A549 (cell line): ENCODE measurements at regions not wholly inside any gene's neighbourhood (a gene's known extent, or its start where the extent isn't known, plus 50 kb on each side); places are given as distances from the start of the nearest gene placed in this dataset.

Experiments used
- ATAC-seq, 2 experiments: fragments of 200-7000 bp in 1 of 2; fragments of >200 bp in 1 of 2; cut with Nextera tagmentation in 1 of 2; cut with Tn5 transposase in 1 of 2; 3 replicates each; pipeline versions ENCODE4 v1.8.0 to v1.9.1; 2018 to 2020; ENCODE audit warnings: mild to moderate bottlenecking in 1 of 2, moderate library complexity in 1 of 2
- CTCF ChIA-PET: fragments of 300-600 bp; sonication (Branson Sonifier 250); formaldehyde crosslinking; extraction: SDS; loops from one replicate; lab custom pipeline; 2021; ENCODE audit warnings: antibody characterized with exemption, inconsistent platforms; lab: Yijun Ruan, JAX
- POLR2A ChIA-PET: fragments of 350-600 bp; formaldehyde crosslinking; extraction: SDS; loops from one replicate; lab custom pipeline; 2021; ENCODE audit warnings: antibody characterized with exemption, inconsistent platforms; lab: Yijun Ruan, JAX
- DNase-seq, 2 experiments: peaks; one replicate each; pipeline versions ENCODE4 v3.0.0 to v3.0.0-alpha.2; 2011 to 2016; ENCODE audit warnings: low read depth in 1 of 2, low spot score in 1 of 2
- FAIRE-seq: peaks from 2 replicates; lab custom pipeline; 2011; peaks lifted over from hg19 to GRCh38; lab: Jason Lieb, UNC
- H3K27ac ChIP-seq, 2 experiments: fragments of >200 bp; sonication (Bioruptor Twin); formaldehyde crosslinking; 3 replicates each; pipeline ENCODE4 v1.5.1; 2016 to 2017
- H3K4me1 ChIP-seq: fragments of >200 bp; sonication (Bioruptor Twin); formaldehyde crosslinking; 3 replicates; pipeline ENCODE4 v1.6.1; 2016
- H3K4me2 ChIP-seq: fragments of >200 bp; sonication (Bioruptor Twin); formaldehyde crosslinking; 3 replicates; pipeline ENCODE4 v1.6.1; 2016
- H3K4me3 ChIP-seq: fragments of >200 bp; sonication (Bioruptor Twin); formaldehyde crosslinking; 3 replicates; pipeline ENCODE4 v1.5.1; 2016
- H3K9me3 ChIP-seq: fragments of >200 bp; sonication (Bioruptor Twin); formaldehyde crosslinking; 3 replicates; pipeline ENCODE4 v1.6.1; 2016
- BHLHE40 ChIP-seq: IDR thresholded peaks from 2 replicates; pipeline ENCODE4 v1.6.1; 2012; ENCODE audit warnings: low read depth, low read length, inconsistent platforms
- CBX8 ChIP-seq: fragments of 200-600 bp; sonication (generic); IDR thresholded peaks from 2 replicates; pipeline ENCODE4 v1.6.1; 2016
- CEBPB ChIP-seq, 2 experiments: fragments of >200 bp in 1 of 2; sonication (Bioruptor Twin) in 1 of 2; formaldehyde crosslinking in 1 of 2; IDR thresholded peaks; 2 replicates each; pipeline ENCODE4 v1.6.1; 2012 to 2016
- CHD4 ChIP-seq: fragments of 200-600 bp; sonication (generic); IDR thresholded peaks from 2 replicates; pipeline ENCODE4 v1.6.1; 2016; ENCODE audit warnings: antibody characterized with exemption, mild to moderate bottlenecking, borderline replicate concordance
- E2F6 ChIP-seq: IDR thresholded peaks from 2 replicates; pipeline ENCODE4 v1.6.1; 2012; ENCODE audit warnings: low read depth, borderline replicate concordance
- ESRRA ChIP-seq: fragments of 150-350 bp; IDR thresholded peaks from 2 replicates; pipeline ENCODE4 v1.6.1; 2014; ENCODE audit warnings: mild to moderate bottlenecking, low read length, borderline replicate concordance
- FOSB ChIP-seq: fragments of 250-450 bp; sonication (Bioruptor Pico); IDR thresholded peaks from 2 replicates; pipeline ENCODE4 v1.5.0; 2020; ENCODE audit warnings: mild to moderate bottlenecking, moderate library complexity
- GATA3 ChIP-seq: IDR thresholded peaks from 2 replicates; pipeline ENCODE4 v1.6.1; 2012; ENCODE audit warnings: borderline replicate concordance
- HDAC2 ChIP-seq: fragments of 200-600 bp; sonication (generic); IDR thresholded peaks from 2 replicates; pipeline ENCODE4 v1.6.1; 2016
- HOXB13 ChIP-seq: fragments of 250-450 bp; sonication (Bioruptor Pico); IDR thresholded peaks from 2 replicates; pipeline ENCODE4 v1.5.0; 2020; ENCODE audit warnings: low read depth, mild to moderate bottlenecking, moderate library complexity
- HOXB5 ChIP-seq: fragments of 250-450 bp; sonication (Bioruptor Pico); IDR thresholded peaks from 2 replicates; pipeline ENCODE4 v1.5.0; 2020; ENCODE audit warnings: mild to moderate bottlenecking, moderate library complexity
- KDM1A ChIP-seq: fragments of 200-600 bp; sonication (generic); IDR thresholded peaks from 2 replicates; pipeline ENCODE4 v1.6.1; 2016; ENCODE audit warnings: low read depth, mild to moderate bottlenecking
- KDM5A ChIP-seq: fragments of 200-600 bp; sonication (generic); IDR thresholded peaks from 2 replicates; pipeline ENCODE4 v1.6.1; 2016; ENCODE audit warnings: antibody characterized with exemption, mild to moderate bottlenecking
- MAX ChIP-seq: IDR thresholded peaks from 2 replicates; pipeline ENCODE4 v1.6.1; 2012
- MAZ ChIP-seq: fragments of 150-350 bp; IDR thresholded peaks from 2 replicates; pipeline ENCODE4 v1.6.1; 2014; ENCODE audit warnings: antibody characterized with exemption, low read depth, low read length, borderline replicate concordance
- MYC ChIP-seq: IDR thresholded peaks from 2 replicates; pipeline ENCODE4 v1.6.1; 2012; ENCODE audit warnings: mild to moderate bottlenecking, inconsistent platforms, low read length, improper control_type of control experiment, borderline replicate concordance
- NFE2L2 ChIP-seq: fragments of 150-350 bp; conservative IDR thresholded peaks from 2 replicates; pipeline ENCODE4 v1.6.1; 2014; ENCODE audit warnings: low read length
- PHF8 ChIP-seq: fragments of 200-600 bp; sonication (generic); IDR thresholded peaks from 2 replicates; pipeline ENCODE4 v1.6.1; 2016; ENCODE audit warnings: low read depth, mild to moderate bottlenecking, antibody characterized with exemption, moderate library complexity, borderline replicate concordance
- POLR2AphosphoS2 ChIP-seq: conservative IDR thresholded peaks from 2 replicates; pipeline ENCODE4 v1.6.1; 2012; ENCODE audit warnings: low read length, improper control_type of control experiment, inconsistent platforms
- RARB ChIP-seq: fragments of 250-450 bp; sonication (Bioruptor Pico); IDR thresholded peaks from 2 replicates; pipeline ENCODE4 v1.8.0; 2021; ENCODE audit warnings: mild to moderate bottlenecking, moderate library complexity
- RCOR1 ChIP-seq: fragments of 150-350 bp; IDR thresholded peaks from 2 replicates; pipeline ENCODE4 v1.6.1; 2014; ENCODE audit warnings: antibody characterized with exemption, low read length, low read depth
- REST ChIP-seq: fragments of 200-600 bp; sonication (generic); IDR thresholded peaks from 2 replicates; pipeline ENCODE4 v1.6.1; 2016; ENCODE audit warnings: antibody characterized with exemption, mild to moderate bottlenecking, moderate library complexity
- RFX5 ChIP-seq: fragments of 450-650 bp; IDR thresholded peaks from 2 replicates; pipeline ENCODE4 v1.7.1; 2014; ENCODE audit warnings: antibody characterized with exemption, mild to moderate bottlenecking, moderate library complexity
- SMC3 ChIP-seq: fragments of >200 bp; sonication (Bioruptor Twin); formaldehyde crosslinking; IDR thresholded peaks from 3 replicates; pipeline ENCODE4 v1.6.1; 2018; ENCODE audit warnings: inconsistent platforms
- SREBF2 ChIP-seq: fragments of 450-650 bp; IDR thresholded peaks from 2 replicates; pipeline ENCODE4 v1.6.1; 2014; ENCODE audit warnings: mild to moderate bottlenecking, moderate library complexity
- TFCP2L1 ChIP-seq: fragments of 250-450 bp; sonication (Bioruptor Pico); IDR thresholded peaks from 2 replicates; pipeline ENCODE4 v1.5.0; 2021; ENCODE audit warnings: mild to moderate bottlenecking
- ZC3H11A ChIP-seq: fragments of 450-650 bp; IDR thresholded peaks from 2 replicates; pipeline ENCODE4 v1.6.1; 2014; ENCODE audit warnings: antibody characterized with exemption, mild to moderate bottlenecking
- ZFP36 ChIP-seq: fragments of 450-650 bp; IDR thresholded peaks from 2 replicates; pipeline ENCODE4 v1.6.1; 2014; ENCODE audit warnings: borderline replicate concordance; ENCODE audit not compliant: partially characterized antibody
- ZNF302 ChIP-seq: fragments of 250-450 bp; sonication (Bioruptor Pico); IDR thresholded peaks from 2 replicates; pipeline ENCODE4 v1.9.0; 2021; ENCODE audit warnings: inconsistent platforms, mild to moderate bottlenecking, moderate library complexity
- ZSCAN20 ChIP-seq: fragments of 250-450 bp; sonication (Bioruptor Pico); IDR thresholded peaks from 2 replicates; pipeline ENCODE4 v1.8.0; 2022; ENCODE audit warnings: mild to moderate bottlenecking, moderate library complexity
- WGBS: methylation state at CpG from one replicate; pipeline ENCODE4 v1.1.6; 2017; ENCODE audit errors: missing lambda C conversion rate; 5-methylcytosine and 5-hydroxymethylcytosine counted together
- TF ChIP-seq, protein P1 (sequence below): fragments of >200 bp; sonication (Bioruptor Twin); formaldehyde crosslinking; IDR thresholded peaks from 2 replicates; pipeline ENCODE4 v1.6.1; 2016
- TF ChIP-seq, protein P2 (sequence below): IDR thresholded peaks from 2 replicates; pipeline ENCODE4 v1.6.1; 2012

DNA sequence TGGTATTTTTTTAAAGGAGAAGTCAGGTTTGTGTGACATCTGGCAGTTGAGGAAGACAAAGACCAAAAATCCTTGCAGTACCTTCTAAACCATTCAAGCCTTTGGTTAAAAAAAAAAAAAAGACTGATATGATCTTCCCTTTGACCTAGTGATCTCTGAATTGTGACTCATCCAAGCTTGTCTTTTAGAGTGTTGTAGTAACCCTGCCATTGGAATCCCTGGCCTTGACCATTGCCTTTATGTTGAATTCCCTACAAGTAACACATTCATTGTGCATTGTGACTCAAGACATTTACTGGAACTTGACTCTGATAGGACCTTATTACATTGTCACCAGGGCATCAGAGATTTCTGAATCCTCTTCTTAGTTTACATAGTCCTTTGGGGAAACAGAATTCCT, 1469.0 kb downstream of the TECRL start (continued):
- TF ChIP-seq ZC3H11A (no peak), TFCP2L1 (CRISPR knock-in tag) (no peak), ESRRA (no peak), HOXB13 (CRISPR knock-in tag) (no peak), ZSCAN20 (CRISPR knock-in tag) (no peak), MYC (no peak)

DNA sequence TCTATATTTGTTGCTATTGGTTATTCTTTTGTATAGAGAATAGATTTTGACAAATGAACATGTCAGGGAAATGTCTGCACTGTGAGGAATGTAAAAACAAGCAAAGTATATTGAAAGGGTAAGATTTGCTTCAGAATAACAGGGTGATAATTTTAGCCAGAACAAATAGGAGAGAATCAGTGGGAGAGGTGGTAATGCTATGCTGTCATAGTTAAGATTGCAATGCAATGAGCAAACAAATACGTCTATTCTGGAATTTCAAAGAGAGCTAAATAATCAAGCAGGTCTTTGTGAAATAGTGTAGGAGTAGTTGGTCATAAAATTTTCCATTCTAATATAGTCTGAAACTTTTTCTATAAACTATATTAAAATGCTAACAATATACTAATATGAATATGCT, 1478.4 kb downstream of the TECRL start:
- ChIA-PET CTCF (no interaction called here), POLR2A (no interaction called here)
- 6% methylated on average over 1 of the region's 1 CpG for WGBS
- ATAC-seq (no peak), FAIRE-seq (no peak), DNase-seq (no peak)
- TF ChIP-seq CBX8 (no peak), RARB (CRISPR knock-in tag) (no peak), CHD4 (no peak), MAZ (no peak), POLR2AphosphoS2 (no peak), ZNF302 (CRISPR knock-in tag) (no peak), CEBPB (IDR thresholded peaks at IDR 0.05) (no peak), PHF8 (no peak), SREBF2 (no peak), REST (no peak), NFE2L2 (no peak), HDAC2 (no peak), RFX5 (no peak)
- Histone ChIP-seq H3K4me2 (no peak overlapping the region), H3K9me3 (no peaks in the 10 kb centered on the region), H3K4me3 (no peak overlapping the region), H3K4me1 (no peaks in the 10 kb centered on the region), H3K27ac (no peak overlapping the region)

GRCh38 chr4:62928483-62928882, 1480.8 kb downstream of the TECRL start:
- Histone ChIP-seq H3K27ac (no peak overlapping the region), H3K4me1 (no peaks in the 10 kb centered on the region), H3K4me2 (no peak overlapping the region), H3K4me3 (no peak overlapping the region), H3K9me3 (no peaks in the 10 kb centered on the region)
- 11% methylated on average over 3 of the region's 3 CpGs for WGBS
- TF ChIP-seq, protein P1, sequence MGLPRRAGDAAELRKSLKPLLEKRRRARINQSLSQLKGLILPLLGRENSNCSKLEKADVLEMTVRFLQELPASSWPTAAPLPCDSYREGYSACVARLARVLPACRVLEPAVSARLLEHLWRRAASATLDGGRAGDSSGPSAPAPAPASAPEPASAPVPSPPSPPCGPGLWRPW: no peak
- TF ChIP-seq RARB (CRISPR knock-in tag) (no peak), POLR2AphosphoS2 (no peak), ZC3H11A (no peak), SMC3 (no peak), FOSB (CRISPR knock-in tag) (no peak), RCOR1 (no peak), GATA3 (no peak), HOXB5 (CRISPR knock-in tag) (no peak), ZFP36 (no peak), KDM5A (no peak), RFX5 (no peak), KDM1A (no peak), MAX (no peak), E2F6 (no peak), ESRRA (no peak), BHLHE40 (no peak), HDAC2 (no peak)
- TF ChIP-seq, protein P2, sequence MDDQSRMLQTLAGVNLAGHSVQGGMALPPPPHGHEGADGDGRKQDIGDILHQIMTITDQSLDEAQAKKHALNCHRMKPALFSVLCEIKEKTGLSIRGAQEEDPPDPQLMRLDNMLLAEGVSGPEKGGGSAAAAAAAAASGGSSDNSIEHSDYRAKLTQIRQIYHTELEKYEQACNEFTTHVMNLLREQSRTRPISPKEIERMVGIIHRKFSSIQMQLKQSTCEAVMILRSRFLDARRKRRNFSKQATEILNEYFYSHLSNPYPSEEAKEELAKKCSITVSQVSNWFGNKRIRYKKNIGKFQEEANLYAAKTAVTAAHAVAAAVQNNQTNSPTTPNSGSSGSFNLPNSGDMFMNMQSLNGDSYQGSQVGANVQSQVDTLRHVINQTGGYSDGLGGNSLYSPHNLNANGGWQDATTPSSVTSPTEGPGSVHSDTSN: no peak
- no peak for ATAC-seq
- POLR2A ChIA-PET: no interaction called here
- no peak for FAIRE-seq
- no peak for DNase-seq
- CTCF ChIA-PET: no interaction called here
